ENCODE measurements at regions not wholly inside any gene's neighbourhood (a gene's known extent, or its start where the extent isn't known, plus 50 kb on each side); places are given as distances from the start of the nearest gene placed in this dataset.
"Not testable (repeated sequence)": the region's sequence is repeated elsewhere in the genome, so short reads cannot be mapped to it uniquely, and the experiment has no call there.

DNA sequence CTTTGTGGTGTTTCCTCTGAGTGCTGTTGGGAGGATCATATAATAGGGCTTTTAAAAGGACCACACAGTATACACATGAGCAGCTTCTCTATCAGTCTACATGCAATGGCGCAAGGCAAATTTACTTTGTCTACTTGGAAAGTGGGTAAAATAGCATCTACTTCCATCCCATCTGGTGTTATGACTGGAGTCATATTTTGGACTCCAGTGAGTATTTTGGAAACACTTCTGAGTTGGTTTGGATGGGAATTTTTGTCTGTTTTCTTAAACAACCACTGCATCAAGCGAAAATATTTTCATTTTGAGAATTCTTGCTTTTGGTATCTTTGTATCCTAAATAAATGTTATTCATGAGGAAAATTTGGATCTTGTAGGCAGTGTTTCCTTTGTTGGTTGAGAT lies 220.8 kb downstream of the NMUR2 start:
- DNase-seq (ENCODE audit: low read depth in 2 of 2, low spot score in 1 of 2) = no peak

DNA sequence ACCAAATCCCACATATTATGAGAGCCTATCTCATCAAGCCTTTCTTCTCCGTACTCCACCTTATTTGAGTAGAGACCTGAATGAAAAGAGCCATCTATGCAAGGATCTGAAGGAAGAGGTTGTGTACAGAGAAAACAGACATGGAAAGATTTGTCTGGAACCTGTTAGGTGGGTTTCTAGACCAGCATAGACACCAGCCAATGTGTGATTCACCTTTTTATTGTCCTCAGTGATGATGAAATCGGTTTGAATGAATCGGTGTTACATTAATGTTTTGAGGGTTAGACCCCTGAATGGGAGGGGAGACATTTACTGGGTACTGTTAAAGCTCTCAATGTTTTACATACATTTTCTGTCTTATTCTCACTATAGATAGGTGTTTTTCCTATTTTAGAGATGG lies 223.6 kb downstream of the NMUR2 start:
- no peak for DNase-seq (ENCODE audit: low read depth in 2 of 2, low spot score in 1 of 2)

DNA sequence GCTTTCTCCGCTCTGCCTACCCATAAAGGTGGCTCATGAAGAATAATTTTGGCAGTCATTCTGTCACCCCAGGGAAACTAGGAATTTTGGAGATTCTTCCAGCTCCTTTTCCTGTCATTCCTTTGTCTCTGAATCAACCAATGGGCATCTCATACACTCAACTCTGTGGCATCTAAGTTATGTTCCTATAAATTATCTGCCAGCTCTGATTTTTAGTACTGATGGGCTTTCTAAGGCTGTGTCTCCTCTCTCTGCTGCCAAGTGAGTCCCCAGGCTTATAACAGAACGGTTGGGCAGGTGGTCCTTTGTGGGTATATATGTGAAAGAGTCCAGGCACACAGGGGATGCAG lies 226.8 kb downstream of the NMUR2 start:
- DNase-seq (ENCODE audit: low read depth in 2 of 2, low spot score in 1 of 2) = no peak

DNA sequence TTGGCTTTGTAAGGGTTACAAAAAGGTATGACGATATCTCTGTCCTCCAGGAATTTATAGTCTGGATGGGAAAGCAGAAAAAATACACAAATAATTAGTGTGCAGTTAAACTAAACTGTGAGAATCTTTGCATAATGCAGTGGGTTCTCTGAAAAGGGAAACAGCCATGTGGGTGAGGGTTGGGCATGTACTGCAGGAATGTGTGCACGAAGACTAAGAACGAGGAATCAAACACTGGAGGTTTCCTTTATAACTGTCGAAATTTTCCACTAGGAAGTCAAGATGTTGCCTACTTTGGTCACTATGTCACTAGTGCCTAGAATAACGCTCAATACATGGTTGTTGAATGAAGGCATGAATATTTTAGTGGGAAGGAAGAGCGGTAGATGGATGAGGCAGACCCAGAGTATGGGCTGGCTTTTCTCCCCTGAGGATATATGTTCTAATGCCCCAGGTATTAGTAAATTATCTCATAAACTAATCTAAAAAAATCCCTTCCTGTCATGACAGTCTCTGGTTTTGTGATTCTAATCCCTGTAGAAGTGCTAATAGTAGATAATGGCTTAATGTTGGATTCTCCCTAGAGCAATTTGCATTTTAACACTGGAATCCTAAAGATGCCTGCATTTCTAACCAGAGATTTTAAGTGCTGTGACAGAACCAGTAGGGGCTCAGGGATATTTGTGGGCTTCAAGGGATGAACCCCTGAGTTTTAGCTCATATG lies 227.3 kb downstream of the NMUR2 start:
- DNase-seq (ENCODE audit: low read depth in 2 of 2, low spot score in 1 of 2) = no peak

DNA sequence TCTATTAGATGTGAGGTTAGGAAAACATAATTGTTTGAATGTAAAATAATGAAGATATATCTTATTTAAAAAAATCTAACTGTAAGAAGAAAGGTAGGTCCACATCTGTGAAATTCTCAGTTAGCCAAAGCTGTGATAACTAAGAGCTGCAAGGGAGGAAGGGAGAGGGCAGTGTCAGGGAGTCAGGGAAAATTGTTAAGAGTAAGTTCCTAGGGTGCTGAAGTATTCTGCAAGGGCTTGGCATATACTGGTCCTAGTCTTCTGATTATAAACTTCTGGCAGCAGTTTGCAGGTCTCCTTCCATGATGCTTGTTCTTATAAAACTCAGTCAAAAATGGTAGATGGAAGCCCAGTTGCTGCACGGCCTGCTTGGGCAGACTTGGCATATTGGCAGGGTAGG lies 233.2 kb downstream of the NMUR2 start:
- no peak for DNase-seq (ENCODE audit: low read depth in 2 of 2, low spot score in 1 of 2)

DNA sequence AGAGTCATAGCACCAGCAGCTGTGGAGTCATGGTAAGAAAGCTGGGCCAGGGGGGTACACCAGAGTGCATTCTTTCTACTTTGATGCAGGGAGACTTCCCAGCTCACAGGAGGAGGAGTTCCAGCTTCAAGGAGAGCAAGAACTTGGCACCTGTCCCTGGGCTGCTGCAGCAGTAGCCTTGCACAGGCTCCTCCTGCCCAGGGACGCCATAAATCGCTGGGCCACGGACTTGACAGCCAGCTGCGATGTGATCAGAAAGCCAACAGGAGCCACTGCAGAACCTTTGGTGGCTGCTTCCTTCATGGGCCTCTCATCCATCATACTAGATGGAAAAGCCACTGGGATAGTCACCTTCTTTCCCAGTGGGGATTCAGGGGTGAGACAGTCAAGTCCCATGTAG lies 234.7 kb downstream of the NMUR2 start:
- no peak for DNase-seq (ENCODE audit: low read depth in 2 of 2, low spot score in 1 of 2)

DNA sequence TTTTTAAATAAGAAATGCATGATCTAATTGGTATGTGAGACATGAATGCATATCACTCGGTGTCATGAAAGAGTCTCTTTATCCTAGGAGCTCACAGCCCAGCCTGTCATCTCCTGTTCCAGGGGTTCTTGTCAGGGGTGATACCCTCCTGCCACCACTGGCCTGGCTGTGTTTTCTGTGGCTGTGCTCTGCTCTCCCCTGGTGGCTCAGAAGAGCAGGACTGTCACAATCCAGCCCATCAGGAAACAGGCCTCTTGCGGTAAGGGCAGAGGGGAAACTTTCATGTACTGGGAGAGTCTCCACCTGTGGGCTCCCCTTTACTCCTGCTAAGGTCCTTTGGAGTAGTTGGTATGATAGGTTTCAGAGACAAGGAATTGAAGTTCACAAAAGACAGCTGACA lies 240.2 kb upstream of the GLRA1 start:
- no peak for DNase-seq (ENCODE audit: low read depth in 2 of 2, low spot score in 1 of 2)

DNA sequence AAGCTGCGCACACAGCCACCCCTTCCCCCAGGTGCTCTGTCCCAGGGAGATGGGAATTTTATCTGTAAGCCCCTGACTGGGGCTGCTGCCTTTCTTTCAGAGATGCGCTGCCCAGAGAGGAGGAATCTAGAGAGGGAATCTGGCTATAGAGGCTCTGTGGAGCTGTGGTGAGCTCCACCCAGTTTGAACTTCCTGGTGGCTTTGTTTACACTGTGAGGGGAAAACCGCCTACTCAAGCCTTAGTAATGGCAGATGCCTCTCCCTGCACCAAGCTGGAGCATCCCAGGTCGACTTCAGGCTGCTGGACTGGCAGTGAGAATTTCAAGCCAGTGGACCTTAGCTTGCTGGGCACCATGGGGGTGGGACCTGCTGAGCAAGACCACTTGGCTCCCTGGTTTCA lies 235.2 kb upstream of the GLRA1 start:
- not testable (repeated sequence) for DNase-seq (ENCODE audit: low read depth in 2 of 2, low spot score in 1 of 2)

DNA sequence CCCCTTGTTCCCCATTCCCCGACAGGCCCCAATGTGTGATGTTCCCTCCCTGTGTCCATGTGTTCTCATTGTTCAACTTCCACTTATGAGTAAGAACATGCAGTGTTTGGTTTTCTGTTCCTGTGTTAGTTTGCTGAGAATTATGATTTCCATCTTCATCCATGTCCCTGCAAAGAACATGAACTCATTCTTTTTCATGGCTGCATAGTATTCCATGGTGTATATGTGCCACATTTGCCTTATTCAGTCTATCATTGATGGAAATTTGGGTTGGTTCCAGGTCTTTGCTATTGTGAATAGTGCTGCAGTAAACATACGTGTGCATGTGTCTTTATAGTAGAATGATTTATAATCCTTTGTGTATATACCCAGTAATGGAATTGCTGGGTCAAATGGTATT lies 229.8 kb upstream of the GLRA1 start:
- DNase-seq (ENCODE audit: low read depth in 2 of 2, low spot score in 1 of 2) = not testable (repeated sequence)

DNA sequence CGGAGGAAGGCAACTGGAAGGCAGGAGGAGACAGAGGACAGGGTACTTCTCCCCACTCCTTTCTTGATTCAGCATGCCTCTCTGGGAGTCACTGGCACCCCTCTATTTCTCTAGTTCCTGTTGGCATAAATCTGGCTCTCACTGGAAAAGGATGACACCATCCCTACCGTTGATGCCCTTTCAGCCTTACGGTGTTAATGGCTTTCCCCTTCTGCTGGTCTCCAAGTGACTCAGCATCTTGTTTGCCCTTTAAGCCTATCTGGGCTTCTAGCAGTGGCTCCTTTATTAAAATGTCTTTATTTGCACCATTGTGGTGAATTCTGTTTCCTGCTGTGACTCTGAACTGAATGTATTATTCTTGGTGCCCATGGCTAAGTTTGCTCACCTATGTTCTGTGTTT lies 227.3 kb upstream of the GLRA1 start:
- DNase-seq (ENCODE audit: low read depth in 2 of 2, low spot score in 1 of 2) = no peak

DNA sequence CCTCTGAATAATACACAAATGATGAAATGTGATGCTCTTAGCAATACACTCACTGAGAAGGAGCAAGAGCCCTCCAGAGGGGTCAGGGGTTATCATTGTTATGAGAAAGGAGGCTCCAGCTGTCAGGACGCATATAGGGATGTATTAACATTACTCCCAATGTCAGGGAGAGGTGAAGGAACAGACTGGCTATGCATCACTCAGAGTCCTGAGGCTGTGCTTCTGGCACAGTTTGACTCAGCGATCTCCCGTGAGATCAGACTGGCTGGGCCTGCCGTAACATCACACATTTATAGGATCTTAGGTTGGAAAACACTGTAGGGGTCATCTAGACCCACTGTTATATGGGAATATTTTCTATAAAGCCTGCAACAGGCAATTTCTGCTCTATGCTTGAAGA lies 226.5 kb upstream of the GLRA1 start:
- DNase-seq (ENCODE audit: low read depth in 2 of 2, low spot score in 1 of 2) = no peak

DNA sequence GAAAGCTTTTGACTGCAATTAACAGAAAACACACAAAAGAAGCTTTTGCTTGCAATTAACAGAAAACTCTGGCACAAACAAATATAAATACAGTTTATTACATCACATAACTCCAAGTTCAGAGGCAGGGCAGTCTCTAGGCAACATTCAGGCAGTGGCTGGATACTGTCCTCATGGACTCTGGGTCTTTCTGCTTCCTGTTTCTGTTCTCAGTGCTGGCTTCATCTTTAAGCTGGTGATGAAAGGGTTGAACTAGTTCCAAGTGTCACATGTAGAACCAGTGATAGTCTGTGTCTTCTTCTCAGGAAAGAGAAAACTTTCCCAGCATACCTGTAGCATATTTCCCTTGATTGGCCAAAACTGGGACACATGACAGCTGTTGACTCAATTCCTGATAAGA lies 222.6 kb upstream of the GLRA1 start:
- DNase-seq (ENCODE audit: low read depth in 2 of 2, low spot score in 1 of 2) = no peak

DNA sequence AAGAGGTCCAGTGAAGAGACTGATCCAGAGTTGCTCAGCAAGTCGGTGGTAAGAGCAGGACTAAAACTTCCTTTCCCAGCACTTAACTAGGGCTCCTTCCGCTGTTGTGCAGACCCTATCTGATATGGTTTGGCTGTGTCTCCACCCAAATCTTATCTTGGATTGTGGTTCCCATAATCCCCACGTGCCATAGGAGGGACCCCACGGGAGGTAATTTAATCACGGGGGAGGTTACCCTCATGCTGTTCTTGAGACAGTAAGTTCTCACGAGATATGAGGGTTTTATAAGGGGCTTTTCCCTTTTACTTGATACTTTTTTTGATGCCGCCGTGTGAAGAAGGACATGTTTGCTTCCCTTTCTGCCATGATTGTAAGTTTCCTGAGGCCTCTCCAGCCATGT lies 221.9 kb upstream of the GLRA1 start:
- no peak for DNase-seq (ENCODE audit: low read depth in 2 of 2, low spot score in 1 of 2)

DNA sequence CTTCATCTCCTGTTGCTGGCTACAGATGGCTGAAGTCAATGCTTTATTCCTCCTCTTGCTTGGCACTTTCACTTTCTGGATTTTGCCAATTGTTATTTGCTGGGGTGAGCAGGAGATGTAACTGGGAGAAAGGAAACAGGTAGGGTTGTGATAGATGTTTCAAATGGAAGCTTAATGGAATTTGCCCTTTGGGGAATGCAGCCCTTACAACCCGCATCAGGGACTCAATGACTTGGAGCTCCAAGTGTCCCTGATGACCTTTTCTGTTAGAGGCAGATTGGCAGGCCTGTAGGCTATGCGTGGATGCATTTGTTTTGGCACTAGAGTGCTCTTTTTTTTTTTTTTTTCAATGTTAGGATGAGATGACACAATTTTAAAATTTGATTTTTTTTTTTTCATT lies 219.9 kb upstream of the GLRA1 start:
- DNase-seq (ENCODE audit: low read depth in 2 of 2, low spot score in 1 of 2) = no peak

DNA sequence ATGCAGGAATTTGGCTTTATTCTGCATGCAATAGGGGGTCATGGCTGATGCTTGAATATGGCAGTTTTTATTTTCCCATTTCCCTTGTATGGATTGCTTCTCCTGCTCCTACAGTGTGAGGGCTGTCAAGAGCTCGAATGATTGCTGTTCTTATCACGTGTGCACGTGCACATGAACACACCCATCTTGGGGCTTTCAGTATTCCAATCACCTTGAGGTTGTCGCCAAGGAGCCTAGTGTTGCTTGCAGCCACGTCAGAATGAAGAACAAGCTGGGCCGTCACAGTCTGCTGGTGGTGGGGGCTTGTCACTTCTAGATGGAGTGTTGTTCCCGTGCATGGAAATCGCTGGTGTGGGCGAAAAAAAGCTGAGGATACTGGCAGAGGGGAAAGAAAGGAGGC lies 219.4 kb upstream of the GLRA1 start:
- DNase-seq (ENCODE audit: low read depth in 2 of 2, low spot score in 1 of 2) = no peak

DNA sequence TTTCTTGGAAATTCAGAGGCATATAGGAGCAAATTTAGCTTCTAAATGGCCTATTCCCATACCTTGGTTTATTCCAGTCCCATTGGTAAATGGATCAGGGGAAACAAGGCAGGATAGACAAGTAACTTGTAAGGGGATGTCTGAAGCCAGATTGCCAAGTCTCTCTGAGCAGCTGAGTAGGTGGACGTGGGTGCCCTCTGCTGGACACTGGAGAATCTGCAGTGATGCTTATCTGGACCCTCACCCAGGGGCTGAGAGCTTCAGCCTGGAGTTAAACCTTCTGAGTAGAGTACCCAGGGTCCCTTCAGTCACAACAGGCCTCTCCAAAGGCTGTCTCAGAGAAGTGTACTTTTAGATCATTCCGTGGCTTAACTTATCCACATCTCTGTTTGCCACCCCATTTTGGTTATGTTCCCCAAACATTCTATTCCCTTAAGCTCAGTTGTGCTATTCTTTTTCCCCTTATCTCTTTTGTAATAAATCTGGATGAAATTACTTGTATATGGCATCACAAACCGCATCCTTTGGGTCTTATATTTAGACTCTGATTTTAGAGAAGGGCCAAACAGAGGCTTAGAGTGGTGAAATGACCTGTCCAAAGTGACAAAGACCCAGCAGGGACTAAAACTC lies 218.3 kb upstream of the GLRA1 start:
- peak; percentile 10 to 22 for DNase-seq (ENCODE audit: low read depth in 2 of 2, low spot score in 1 of 2)

DNA sequence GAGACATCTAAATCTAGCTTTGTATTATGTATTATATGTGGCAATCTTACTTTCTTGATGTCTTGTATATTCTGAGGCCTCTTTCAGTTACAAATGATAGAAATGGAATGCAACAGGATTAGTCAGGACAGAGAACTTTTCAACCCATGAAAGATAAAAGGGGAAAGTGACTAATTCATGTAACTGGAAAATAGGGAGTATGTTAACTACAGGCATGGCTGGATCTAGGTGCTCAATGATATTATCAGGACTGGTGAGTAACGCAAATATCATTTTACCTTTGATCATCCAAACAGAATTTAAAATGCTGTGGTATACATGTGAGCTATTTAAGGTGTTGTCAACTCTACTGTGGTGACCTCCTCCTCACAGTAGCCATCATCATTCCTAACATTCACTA lies 215.7 kb upstream of the GLRA1 start:
- DNase-seq (ENCODE audit: low read depth in 2 of 2, low spot score in 1 of 2) = no peak

DNA sequence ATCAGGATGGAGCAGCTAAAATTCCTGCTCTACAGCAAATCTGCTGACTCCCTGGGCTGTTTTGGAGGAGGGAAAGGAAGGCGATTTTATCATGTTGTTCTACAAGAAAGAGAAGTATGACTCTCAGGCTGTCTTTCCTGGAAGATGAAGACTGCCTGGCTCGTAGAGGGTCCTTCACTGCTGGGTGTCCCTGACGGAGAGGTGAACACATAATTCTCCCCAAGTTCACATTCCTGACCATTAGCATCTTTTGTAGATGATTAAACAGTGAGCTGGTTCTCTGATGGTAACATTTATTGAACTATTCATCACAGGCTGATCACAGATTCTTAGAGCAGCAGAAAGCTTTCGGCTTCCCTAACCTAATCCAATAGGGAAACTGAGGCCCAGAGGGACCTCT lies 212.4 kb upstream of the GLRA1 start:
- no peak for DNase-seq (ENCODE audit: low read depth in 2 of 2, low spot score in 1 of 2)

DNA sequence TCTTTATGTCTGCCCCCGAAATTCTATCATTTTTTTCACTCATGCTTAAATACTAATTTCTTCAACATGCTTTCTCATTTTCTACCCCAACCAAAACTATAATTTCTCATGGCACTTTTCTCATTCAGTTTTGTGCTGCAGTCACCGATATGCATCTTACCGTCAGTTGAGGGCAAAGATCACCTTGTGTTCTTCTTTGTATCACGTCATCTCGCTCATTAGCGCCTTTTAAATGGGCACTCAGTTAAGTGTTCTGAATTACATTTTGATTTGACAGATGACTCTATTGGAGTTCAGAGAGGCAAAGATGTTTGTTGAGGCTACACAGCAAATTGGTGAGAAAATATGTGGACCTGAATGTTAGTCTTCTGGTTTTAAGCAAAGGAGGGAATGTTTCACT lies 211.7 kb upstream of the GLRA1 start:
- DNase-seq (ENCODE audit: low read depth in 2 of 2, low spot score in 1 of 2) = no peak

DNA sequence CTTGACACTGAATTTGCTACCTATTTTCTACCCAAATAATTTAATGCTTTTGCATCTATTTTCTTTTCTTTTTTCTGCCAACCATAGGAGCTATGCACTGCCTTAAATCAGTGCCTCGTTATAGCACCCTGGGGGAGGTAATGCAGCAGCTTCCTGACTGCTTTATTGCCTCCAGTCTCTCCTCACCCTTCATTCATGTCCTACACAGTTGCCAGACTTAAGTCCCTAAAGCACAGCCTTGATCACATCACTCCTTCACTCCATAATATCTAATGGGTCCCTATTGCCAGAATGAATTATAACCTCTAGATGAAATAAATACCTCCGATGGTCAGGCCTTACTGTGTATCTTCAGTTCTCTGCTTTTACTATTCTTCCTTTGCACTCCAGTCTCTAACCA lies 211.2 kb upstream of the GLRA1 start:
- no peak for DNase-seq (ENCODE audit: low read depth in 2 of 2, low spot score in 1 of 2)

DNA sequence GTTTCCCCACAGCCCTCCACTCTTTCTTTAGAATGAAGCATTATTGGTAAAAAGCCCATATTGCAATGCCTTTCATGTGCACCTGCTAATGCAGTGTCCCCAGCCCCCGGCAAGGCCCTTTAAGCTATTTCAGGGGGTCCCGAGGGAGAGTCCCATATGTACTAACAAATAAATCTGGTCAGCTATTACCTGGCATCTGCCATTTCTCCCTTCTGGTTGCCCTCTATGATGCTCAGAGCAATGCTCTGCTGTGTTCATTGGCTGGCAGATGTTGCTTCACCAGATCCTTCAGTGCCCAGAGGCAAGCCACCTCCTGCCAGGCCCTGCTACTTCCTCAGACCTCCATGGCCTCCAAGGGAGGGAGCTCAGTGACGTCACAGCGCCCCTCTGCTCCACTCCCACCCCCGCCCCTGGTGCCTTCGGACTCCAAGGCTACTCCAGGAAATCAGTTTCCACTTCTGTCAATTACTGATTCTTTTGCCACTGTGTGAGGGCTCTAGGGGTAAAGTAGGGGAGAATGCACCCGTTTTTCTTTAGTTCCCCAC lies 201.1 kb upstream of the GLRA1 start:
- DNase-seq (ENCODE audit: low read depth in 2 of 2, low spot score in 1 of 2) = no peak

DNA sequence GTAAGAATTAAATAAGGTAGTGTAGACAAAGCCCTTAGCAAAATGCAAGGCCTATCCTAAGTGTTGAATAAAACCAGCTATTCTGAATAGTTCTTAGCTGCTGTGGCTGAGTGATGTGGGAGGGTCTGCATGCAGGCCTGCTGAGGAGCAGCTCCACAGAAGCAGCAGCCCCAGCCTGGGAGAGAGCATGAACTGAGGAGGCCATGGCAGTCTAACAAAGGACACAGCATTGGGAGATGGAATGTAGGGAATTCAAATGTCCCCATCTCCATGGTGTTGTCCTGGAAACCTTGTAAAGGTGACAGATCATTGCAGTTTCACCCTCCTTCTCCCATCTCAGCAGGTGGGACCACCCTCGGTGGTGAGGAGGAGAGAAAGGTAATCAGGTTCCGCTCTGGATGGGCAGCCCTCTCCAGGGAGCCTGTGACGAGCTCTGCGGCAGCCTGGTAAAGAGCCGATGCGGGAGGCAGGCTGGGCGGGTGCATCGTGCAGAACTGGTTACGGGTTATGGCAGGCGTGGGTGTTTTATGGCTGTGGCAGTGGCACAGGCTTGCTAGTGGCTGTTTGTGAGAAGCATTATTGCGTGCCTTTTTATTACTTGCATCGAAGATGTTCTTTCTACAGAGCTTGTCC lies 199.9 kb upstream of the GLRA1 start:
- DNase-seq (ENCODE audit: low read depth in 2 of 2, low spot score in 1 of 2) = no peak
